ENCODE measurements at regions not wholly inside any gene's neighbourhood (a gene's known extent, or its start where the extent isn't known, plus 50 kb on each side); places are given as distances from the start of the nearest gene placed in this dataset.

DNA sequence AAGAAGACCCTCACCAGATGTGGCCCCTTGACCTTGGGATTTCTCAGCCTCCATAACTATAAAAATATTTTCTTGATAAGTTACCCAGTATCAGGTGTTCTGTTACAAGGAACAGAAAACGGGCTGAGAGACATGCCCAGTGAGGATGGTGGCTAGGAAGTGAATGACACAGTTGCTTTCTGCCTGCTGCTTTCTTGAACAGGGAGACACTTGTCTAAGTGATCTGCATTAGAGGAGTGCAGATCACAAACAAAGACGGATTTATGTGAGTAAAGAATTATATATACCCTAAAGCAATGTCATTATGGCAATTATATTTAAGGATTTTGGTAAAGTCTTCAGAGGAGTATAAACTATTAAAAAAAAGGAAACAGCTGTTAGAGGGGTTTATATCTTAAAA lies 169.2 kb upstream of the AHR start:
- DNase-seq (ENCODE audit: low read depth, low spot score): no peak

DNA sequence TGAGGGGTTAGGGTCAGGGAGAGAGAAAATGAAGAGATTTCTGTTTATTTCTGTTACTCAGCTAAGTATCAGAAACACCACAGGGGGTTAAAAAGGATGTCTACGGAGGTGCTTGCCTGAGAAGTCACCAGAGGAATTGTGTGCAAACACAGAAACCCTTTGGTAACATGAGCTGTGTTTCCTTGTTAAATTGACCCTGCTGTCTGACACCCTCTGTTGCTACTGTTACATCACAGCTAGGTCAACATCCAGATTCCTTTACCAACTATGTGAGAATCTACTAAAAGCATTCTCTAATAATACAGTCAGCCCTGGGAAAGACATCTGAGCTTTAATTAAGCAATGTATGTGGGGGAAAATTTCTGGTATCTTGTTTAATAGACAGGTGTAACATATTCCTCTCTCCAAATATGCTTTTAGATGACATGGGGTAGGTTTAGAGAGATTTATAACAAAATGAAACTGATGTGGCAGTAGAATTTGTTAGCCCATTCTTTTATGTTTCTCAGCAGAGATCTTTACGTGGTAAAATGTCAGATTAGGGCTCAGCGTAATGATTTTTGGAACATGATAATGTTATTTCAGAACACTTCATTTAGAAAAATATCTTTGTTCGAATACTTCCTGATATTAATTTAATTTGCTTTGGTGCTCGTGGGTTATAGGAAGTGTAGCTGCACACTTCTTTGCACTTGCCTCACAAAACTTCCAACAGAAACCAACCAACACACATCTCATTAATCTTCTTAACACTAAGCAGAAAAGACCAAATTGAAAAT lies 168.0 kb upstream of the AHR start:
- peak; percentile 13 for DNase-seq (ENCODE audit: low read depth, low spot score)

DNA sequence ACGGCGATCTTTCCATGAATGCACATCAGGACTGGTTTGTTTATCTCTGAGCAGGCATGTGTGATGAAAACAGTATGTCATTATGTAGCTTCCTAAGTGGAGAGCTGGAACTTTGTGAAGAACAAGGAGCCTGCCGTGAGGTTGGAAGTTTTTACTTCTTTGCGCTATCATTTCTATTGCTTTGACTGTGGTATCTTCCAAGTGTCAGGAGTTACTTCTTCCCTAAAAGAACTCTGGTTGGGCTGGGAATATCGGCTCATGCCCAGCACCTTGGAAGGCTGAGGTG lies 167.4 kb upstream of the AHR start:
- no peak for DNase-seq (ENCODE audit: low read depth, low spot score)

DNA sequence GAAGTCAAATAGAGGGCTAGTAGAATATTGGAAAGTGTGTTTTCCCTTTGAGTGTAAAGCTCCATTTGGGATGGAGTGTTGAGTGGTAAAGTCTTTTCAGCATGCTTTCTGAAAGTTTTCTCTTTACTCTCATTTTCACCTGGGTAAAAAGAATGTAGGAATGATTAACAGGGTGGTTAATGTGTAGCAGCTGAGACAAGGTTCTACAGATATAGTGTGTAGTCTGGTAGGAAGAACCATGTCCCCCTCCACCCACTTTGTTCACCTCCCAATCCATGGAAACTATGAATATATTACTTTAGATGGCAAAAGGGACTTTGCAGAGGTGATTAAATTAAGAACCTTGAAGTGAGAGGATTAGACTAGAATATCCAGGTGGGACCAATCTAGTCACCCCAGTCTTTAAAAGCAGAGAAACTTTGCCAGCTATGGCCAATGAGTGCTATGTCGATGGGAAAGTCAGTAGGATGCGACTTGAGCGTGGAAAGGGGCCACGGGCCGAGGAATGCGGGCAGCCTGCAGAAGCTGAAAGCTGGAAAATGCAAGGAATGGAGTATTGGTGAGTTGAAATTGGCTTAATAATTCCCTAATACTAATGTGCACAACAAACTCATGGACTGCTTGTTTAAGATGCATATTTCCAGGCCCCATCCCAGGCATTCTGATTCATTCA lies 166.3 kb upstream of the AHR start:
- no peak for DNase-seq (ENCODE audit: low read depth, low spot score)

- no peak for DNase-seq (ENCODE audit: low read depth, low spot score)
Observed at GRCh38 chr7:17132726-17133125, 165.7 kb upstream of the AHR start.

- no peak for DNase-seq (ENCODE audit: low read depth, low spot score)
Observed at GRCh38 chr7:17133977-17134376, 164.5 kb upstream of the AHR start.

DNA sequence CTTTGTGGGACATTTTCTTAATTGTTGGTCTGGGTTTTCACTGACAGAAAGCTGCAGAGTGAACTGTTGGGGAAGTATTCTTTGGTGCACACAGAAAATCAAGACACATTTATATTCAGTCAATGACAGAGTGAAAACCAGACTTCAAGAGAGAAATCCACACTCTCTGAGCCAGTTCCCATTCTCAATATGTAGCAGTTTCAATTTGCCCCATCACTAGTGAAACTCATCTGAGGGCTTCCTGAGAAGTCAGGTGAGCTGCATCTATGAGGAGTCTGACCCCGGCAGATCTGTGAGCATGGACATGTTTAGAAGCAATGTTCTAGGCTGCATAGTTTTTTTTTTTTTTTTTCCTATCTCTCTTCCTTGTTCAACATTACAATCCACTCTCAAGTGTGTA lies 163.7 kb upstream of the AHR start:
- DNase-seq (ENCODE audit: low read depth, low spot score): no peak

- no peak for DNase-seq (ENCODE audit: low read depth, low spot score)
Observed at GRCh38 chr7:17136126-17136525, 162.3 kb upstream of the AHR start.

GRCh38 chr7:17139081-17139480 lies 159.4 kb upstream of the AHR start:
- DNase-seq (ENCODE audit: low read depth, low spot score): no peak

DNA sequence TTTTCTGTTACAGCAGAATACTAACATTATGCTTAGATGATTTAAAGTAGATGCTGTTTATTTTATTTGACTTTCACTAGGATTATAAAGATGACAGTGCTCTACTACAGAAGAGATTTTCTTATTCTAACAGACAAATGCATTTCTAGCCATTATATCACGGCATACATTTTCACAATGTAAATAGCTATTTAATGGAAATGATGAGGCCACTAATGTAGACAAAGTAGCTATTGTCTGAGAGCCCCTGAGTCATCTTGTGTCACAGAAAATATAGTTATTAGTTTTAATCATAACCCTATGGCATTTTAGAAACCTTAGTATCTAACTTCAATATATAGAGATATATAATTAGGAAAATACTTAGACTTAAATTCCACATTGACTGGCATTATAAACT lies 158.0 kb upstream of the AHR start:
- DNase-seq (ENCODE audit: low read depth, low spot score): no peak

DNA sequence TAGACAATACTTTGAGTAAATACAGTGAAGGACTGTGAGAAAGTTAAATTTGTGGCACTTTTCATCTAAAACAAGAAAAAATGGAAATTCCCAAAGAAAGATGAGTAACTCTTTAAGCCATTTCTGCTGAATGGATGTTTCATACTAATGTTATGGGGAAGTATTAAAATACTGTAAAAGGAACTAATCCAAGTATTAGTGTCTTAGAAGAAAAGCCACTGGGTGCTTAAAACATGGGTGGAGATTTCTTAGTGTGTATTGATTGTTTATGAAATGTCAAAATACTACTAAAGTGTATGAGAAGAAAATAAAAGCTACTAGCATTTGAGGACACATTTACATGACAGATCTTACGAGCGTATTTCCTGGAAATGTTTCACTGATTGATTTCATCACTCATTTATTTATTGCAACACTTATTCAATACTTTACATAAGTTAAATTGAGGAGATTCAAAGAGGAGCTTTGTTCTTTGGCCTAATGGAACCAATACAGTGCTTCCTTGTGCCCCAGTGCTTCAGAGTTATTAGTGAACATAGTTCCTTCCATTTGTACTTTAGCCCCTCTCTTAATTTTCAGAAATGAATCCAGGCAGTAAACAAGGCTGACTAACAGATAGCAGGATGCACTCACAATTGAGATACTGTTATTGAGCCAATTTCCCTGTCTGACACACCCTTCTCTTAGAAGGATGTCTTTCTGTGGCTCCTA lies 155.5 kb upstream of the AHR start:
- DNase-seq (ENCODE audit: low read depth, low spot score): no peak

- no peak for DNase-seq (ENCODE audit: low read depth, low spot score)
Observed at GRCh38 chr7:17144322-17144721, 154.1 kb upstream of the AHR start.

DNA sequence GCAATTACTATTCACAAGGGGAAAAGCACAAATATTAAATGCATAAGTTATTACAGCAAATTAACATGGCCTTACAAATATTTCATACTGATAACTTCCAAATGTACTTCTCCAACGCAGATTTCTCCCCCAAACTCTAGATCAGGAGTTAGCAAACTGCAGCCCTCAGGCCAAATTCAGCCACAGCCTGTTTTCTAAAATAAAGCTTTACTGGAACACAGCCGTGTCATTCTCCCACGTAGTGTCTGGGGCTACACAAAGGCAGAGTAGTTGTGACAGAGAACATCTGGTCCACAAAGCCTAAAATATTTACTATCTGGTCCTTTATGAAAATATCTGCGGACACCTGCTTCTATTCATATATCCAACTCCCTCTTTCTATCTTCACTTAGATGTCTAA lies 151.8 kb upstream of the AHR start:
- DNase-seq (ENCODE audit: low read depth, low spot score): no peak

GRCh38 chr7:17147409-17147808 lies 151.0 kb upstream of the AHR start:
- DNase-seq (ENCODE audit: low read depth, low spot score): no peak

GRCh38 chr7:17150018-17150417 lies 148.4 kb upstream of the AHR start:
- DNase-seq (ENCODE audit: low read depth, low spot score): no peak

- no peak for DNase-seq (ENCODE audit: low read depth, low spot score)
Observed at GRCh38 chr7:17152721-17153120, 145.7 kb upstream of the AHR start.

- no peak for DNase-seq (ENCODE audit: low read depth, low spot score)
Observed at GRCh38 chr7:17153536-17153935, 144.9 kb upstream of the AHR start.

GRCh38 chr7:17155529-17155928 lies 142.9 kb upstream of the AHR start:
- no peak for DNase-seq (ENCODE audit: low read depth, low spot score)

DNA sequence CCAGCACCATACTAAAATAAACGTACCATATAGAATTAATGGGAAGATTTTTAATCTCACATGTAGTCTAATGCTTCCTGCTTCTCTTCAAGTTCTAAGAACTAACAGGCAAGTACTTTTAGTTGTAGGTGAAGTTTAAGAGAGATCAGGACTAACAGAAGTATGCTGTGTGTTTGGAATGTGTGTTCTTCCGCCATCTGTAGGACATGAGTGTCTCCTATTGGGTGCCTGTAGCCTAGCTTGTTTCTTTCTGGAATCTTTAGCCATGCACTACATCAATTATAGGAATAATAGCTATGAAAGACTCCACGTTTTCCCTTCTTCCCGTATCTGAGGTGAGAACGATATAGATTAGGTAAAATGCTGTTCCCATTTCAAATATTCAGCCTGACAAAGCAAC lies 140.2 kb upstream of the AHR start:
- no peak for DNase-seq (ENCODE audit: low read depth, low spot score)

GRCh38 chr7:17159500-17160037 lies 138.9 kb upstream of the AHR start:
- DNase-seq (ENCODE audit: low read depth, low spot score): no peak

- no peak for DNase-seq (ENCODE audit: low read depth, low spot score)
Observed at GRCh38 chr7:17166824-17167379, 131.6 kb upstream of the AHR start.

- no peak for DNase-seq (ENCODE audit: low read depth, low spot score)
Observed at GRCh38 chr7:17168416-17168815, 130.0 kb upstream of the AHR start.

Data from pulmonary artery endothelial cell (primary cell).